Upper lobe of left lung (tissue), 4 donors: ENCODE measurements at regions not wholly inside any gene's neighbourhood (a gene's known extent, or its start where the extent isn't known, plus 50 kb on each side); places are given as distances from the start of the nearest gene placed in this dataset.

Source experiments
- EP300 ChIP-seq, 4 donors: sonication (generic); formaldehyde crosslinking; IDR thresholded peaks; one replicate each; pipeline ENCODE4 v1.5.1; 2017; ENCODE audit warnings: antibody characterized with exemption in 4 of 4, control low read depth in 2 of 4
- POLR2A ChIP-seq, 4 donors: fragments of 450-650 bp; IDR thresholded peaks; one replicate each; pipeline ENCODE4 v1.5.1; 2016 to 2017; ENCODE audit warnings: antibody characterized with exemption in 4 of 4, mild to moderate bottlenecking in 2 of 4
- TF ChIP-seq, protein P1 (sequence below), 6 experiments: fragments of 450-650 bp in 4 of 6; fragments of 200-600 bp in 2 of 6; sonication (generic) in 2 of 6; IDR thresholded peaks; one replicate each; pipeline ENCODE4 v1.5.1; 2016 to 2019; ENCODE audit warnings: antibody characterized with exemption in 6 of 6

DNA sequence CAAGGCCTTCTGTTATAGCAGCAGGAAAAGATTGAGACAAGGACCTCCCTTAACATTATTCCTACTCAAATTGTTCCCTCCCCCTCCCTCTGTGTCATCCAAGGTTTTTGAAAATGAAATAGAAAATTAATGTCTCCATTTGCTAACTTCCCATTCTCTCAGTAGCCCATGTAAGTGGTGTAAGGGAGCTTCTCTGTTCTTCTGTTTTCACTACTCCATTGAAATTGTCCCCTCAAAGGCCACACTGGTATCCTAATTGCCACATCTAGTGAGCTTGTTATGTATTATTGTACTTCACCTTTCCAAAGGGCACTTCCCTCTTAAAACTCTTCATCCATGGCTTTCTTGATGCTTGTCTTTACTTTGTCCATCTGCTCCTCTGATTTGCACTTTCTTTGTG, 131.2 kb upstream of the PIK3R1 start:
- TF ChIP-seq, protein P1, sequence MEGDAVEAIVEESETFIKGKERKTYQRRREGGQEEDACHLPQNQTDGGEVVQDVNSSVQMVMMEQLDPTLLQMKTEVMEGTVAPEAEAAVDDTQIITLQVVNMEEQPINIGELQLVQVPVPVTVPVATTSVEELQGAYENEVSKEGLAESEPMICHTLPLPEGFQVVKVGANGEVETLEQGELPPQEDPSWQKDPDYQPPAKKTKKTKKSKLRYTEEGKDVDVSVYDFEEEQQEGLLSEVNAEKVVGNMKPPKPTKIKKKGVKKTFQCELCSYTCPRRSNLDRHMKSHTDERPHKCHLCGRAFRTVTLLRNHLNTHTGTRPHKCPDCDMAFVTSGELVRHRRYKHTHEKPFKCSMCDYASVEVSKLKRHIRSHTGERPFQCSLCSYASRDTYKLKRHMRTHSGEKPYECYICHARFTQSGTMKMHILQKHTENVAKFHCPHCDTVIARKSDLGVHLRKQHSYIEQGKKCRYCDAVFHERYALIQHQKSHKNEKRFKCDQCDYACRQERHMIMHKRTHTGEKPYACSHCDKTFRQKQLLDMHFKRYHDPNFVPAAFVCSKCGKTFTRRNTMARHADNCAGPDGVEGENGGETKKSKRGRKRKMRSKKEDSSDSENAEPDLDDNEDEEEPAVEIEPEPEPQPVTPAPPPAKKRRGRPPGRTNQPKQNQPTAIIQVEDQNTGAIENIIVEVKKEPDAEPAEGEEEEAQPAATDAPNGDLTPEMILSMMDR (IDR thresholded peaks at IDR 0.05), result no peak
- TF ChIP-seq EP300 (IDR thresholded peaks at IDR 0.05), result no peak
- no peak for TF ChIP-seq POLR2A (IDR thresholded peaks at IDR 0.05)
